Adipocyte (in vitro differentiated cells): ENCODE measurements at regions not wholly inside any gene's neighbourhood (a gene's known extent, or its start where the extent isn't known, plus 50 kb on each side); places are given as distances from the start of the nearest gene placed in this dataset.
"Not testable (repeated sequence)": the region's sequence is repeated elsewhere in the genome, so short reads cannot be mapped to it uniquely, and the experiment has no call there.

Experiments used
- DNase-seq: peaks from one replicate; pipeline ENCODE4 v3.0.0-alpha.2; 2015; ENCODE audit warnings: low read depth
- H3K27me3 ChIP-seq: replicated peaks from 2 replicates; pipeline ENCODE4 v1.7.0; 2013; ENCODE audit warnings: mild to moderate bottlenecking, low read length, moderate library complexity; ENCODE audit not compliant: control insufficient read depth, insufficient read depth
- H3K36me3 ChIP-seq: 2 replicates; pipeline ENCODE4 v1.7.0; 2013; ENCODE audit warnings: low read length, mild to moderate bottlenecking, moderate library complexity; ENCODE audit not compliant: control insufficient read depth, insufficient read depth, severe bottlenecking
- H3K4me1 ChIP-seq: 2 replicates; pipeline ENCODE4 v1.7.0; 2013; ENCODE audit warnings: mild to moderate bottlenecking, low read length, moderate library complexity; ENCODE audit not compliant: control insufficient read depth, insufficient read depth
- H3K4me3 ChIP-seq: 2 replicates; pipeline ENCODE4 v1.7.0; 2013; ENCODE audit warnings: mild to moderate bottlenecking, low read length, moderate library complexity
- H3K9ac ChIP-seq: 2 replicates; pipeline ENCODE4 v1.7.0; 2013; ENCODE audit warnings: mild to moderate bottlenecking, low read length, moderate library complexity
- H3K9me3 ChIP-seq: 2 replicates; pipeline ENCODE4 v1.7.0; 2013; ENCODE audit warnings: mild to moderate bottlenecking, low read length, moderate library complexity; ENCODE audit not compliant: control insufficient read depth

DNA sequence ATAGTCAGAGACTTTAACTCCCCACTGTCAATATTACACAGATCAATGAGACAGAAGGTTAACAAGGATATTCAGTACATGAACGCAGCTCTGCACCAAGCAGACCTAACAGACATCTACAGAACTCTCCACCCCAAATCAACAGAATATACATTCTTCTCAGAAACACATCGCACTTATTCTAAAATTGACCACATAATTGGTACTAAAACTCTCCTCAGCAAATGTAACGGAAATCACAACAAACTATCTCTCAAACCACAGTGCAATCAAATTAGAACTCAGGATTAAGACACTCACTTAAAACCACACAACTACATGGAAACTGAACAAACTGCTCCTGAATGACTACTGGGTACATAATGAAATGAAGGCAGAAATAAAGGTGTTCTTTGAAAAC lies 341.3 kb upstream of the PTGER4 start:
- DNase-seq, H3K4me1 ChIP-seq, H3K27me3 ChIP-seq, H3K4me3 ChIP-seq, H3K9me3 ChIP-seq, H3K36me3 ChIP-seq, H3K9ac ChIP-seq: not testable (repeated sequence)

- no peaks in the 10 kb centered on the region for H3K9me3 ChIP-seq
- no peak overlapping the region for H3K4me3 ChIP-seq
- no peaks in the 10 kb centered on the region for H3K4me1 ChIP-seq
- no peaks in the 10 kb centered on the region for H3K36me3 ChIP-seq
- no peaks in the 10 kb centered on the region for H3K27me3 ChIP-seq
- no peak for DNase-seq
- no peak overlapping the region for H3K9ac ChIP-seq
Observed at GRCh38 chr5:40334242-40334635, 345.5 kb upstream of the PTGER4 start.

DNA sequence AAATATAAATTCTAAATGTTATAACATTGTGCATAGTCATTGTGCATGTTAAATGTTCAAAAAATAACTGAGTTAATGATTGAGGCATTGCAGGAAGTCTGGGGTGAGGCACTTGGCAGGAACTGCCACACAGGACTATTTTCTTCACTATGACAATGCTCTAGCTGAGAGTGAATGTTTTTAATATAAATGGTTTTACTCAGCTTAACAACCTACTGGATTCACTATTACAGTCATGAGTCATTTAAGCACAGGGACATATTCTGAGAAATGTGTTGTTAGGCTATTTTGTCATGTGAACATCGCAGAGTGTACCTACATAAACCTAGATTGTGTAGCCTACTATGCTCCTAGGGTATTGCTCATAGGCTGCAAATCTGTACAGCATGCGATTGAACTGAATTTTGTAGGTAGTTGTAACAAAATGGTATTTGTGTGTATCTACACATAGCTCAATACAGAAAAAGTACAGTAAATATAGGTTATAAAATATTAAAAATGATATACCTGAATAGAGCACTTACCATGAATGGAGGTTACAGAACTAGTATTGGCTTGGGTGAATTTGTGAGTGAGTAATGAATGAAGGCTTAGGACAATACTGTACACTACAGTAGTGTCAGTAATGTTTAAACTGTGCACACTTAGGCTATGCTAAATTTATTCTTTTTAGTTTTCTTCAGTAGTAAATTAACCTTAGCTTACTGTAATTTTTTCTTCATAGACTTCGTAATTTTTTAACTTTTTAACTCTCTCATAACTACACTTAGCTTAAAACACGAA lies 346.1 kb upstream of the PTGER4 start:
- peak; percentile 55 for DNase-seq
- Histone ChIP-seq H3K9ac (no peak overlapping the region), H3K4me1 (no peaks in the 10 kb centered on the region), H3K36me3 (no peaks in the 10 kb centered on the region), H3K9me3 (no peaks in the 10 kb centered on the region), H3K27me3 (no peaks in the 10 kb centered on the region), H3K4me3 (no peak overlapping the region)

- peak; percentile 35 for DNase-seq
- Histone ChIP-seq H3K4me3 (no peak overlapping the region), H3K9ac (no peak overlapping the region), H3K27me3 (no peaks in the 10 kb centered on the region), H3K36me3 (no peaks in the 10 kb centered on the region), H3K4me1 (no peaks in the 10 kb centered on the region), H3K9me3 (no peaks in the 10 kb centered on the region)
Observed at GRCh38 chr5:40332970-40333369, 346.7 kb upstream of the PTGER4 start.

- DNase-seq = no peak
- Histone ChIP-seq H3K9me3 (no peaks in the 10 kb centered on the region), H3K4me3 (no peak overlapping the region), H3K36me3 (no peaks in the 10 kb centered on the region), H3K4me1 (no peaks in the 10 kb centered on the region), H3K9ac (no peak overlapping the region), H3K27me3 (no peaks in the 10 kb centered on the region)
Observed at GRCh38 chr5:40331616-40332015, 348.1 kb upstream of the PTGER4 start.

GRCh38 chr5:40321514-40321913 lies 358.2 kb upstream of the PTGER4 start:
- Histone ChIP-seq H3K9me3 (no peaks in the 10 kb centered on the region), H3K36me3 (no peaks in the 10 kb centered on the region), H3K4me3 (no peak overlapping the region), H3K27me3 (no peaks in the 10 kb centered on the region), H3K4me1 (no peaks in the 10 kb centered on the region), H3K9ac (no peak overlapping the region)
- no peak for DNase-seq

- DNase-seq = no peak
- H3K4me1 ChIP-seq = no peaks in the 10 kb centered on the region
- no peaks in the 10 kb centered on the region for H3K36me3 ChIP-seq
- no peaks in the 10 kb centered on the region for H3K9me3 ChIP-seq
- no peaks in the 10 kb centered on the region for H3K27me3 ChIP-seq
- H3K9ac ChIP-seq = no peak overlapping the region
- no peak overlapping the region for H3K4me3 ChIP-seq
Observed at GRCh38 chr5:40318395-40318794, 361.3 kb upstream of the PTGER4 start.

DNA sequence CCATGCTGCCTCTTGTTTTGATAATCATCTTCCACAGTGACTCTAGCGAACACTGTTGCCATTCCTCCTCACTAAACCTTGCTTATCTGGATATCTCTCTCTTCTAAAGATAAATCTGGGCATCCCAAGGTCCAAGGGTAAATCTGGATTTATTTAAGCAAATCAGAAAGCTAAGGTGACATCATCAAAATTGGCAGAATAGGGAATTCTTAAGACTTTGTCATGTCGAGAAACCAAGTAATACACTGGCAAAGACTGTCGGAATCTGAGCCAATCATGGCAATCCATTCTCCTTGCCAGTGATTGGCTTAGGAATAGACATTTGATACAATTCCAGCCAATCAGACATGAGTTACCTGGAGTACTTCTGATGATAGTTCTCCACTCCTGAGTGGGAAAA lies 362.7 kb upstream of the PTGER4 start:
- Histone ChIP-seq H3K36me3 (no peaks in the 10 kb centered on the region), H3K4me1 (no peaks in the 10 kb centered on the region), H3K9me3 (no peaks in the 10 kb centered on the region), H3K4me3 (no peak overlapping the region), H3K9ac (no peak overlapping the region), H3K27me3 (no peaks in the 10 kb centered on the region)
- DNase-seq = no peak

DNA sequence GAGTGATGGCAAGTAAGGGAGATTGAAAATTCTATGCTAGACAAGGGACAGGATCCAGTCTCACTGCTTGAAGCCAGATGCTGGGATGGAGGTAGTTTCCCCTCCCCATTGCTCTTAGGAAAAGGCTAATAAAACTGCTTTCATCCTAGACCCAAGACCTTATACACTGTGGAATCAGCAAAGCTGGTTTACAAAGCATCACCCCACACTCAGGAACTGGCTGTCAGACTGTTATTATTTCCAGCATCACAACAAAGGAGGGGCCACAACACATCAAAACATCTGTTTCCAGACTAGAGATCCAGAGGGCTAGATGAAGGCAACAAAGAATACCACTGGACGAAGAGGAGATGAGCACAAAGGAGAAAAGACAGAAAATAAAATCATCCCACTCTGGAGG lies 364.6 kb upstream of the PTGER4 start:
- no peaks in the 10 kb centered on the region for H3K4me1 ChIP-seq

GRCh38 chr5:40314275-40314674 lies 365.4 kb upstream of the PTGER4 start:
- DNase-seq = no peak
- no peak overlapping the region for H3K4me3 ChIP-seq
- no peaks in the 10 kb centered on the region for H3K27me3 ChIP-seq

More for the DNA sequence above, 364.6 kb upstream of the PTGER4 start:
- DNase-seq = no peak
- Histone ChIP-seq H3K9me3 (no peaks in the 10 kb centered on the region), H3K36me3 (no peaks in the 10 kb centered on the region), H3K9ac (no peak overlapping the region), H3K27me3 (no peaks in the 10 kb centered on the region), H3K4me3 (no peak overlapping the region)

GRCh38 chr5:40312205-40312604 lies 367.5 kb upstream of the PTGER4 start:
- H3K9ac ChIP-seq = no peak overlapping the region
- H3K36me3 ChIP-seq = no peaks in the 10 kb centered on the region
- no peaks in the 10 kb centered on the region for H3K4me1 ChIP-seq
- no peak overlapping the region for H3K4me3 ChIP-seq
- DNase-seq = no peak
- no peaks in the 10 kb centered on the region for H3K9me3 ChIP-seq
- no peaks in the 10 kb centered on the region for H3K27me3 ChIP-seq

More at GRCh38 chr5:40314275-40314674, 365.4 kb upstream of the PTGER4 start:
- Histone ChIP-seq H3K36me3 (no peaks in the 10 kb centered on the region), H3K4me1 (no peaks in the 10 kb centered on the region), H3K9me3 (no peaks in the 10 kb centered on the region), H3K9ac (no peak overlapping the region)

- Histone ChIP-seq H3K27me3 (no peaks in the 10 kb centered on the region), H3K9me3 (no peaks in the 10 kb centered on the region), H3K4me1 (no peaks in the 10 kb centered on the region), H3K36me3 (no peaks in the 10 kb centered on the region), H3K4me3 (no peak overlapping the region), H3K9ac (no peak overlapping the region)
- no peak for DNase-seq
Observed at GRCh38 chr5:40309851-40310250, 369.9 kb upstream of the PTGER4 start.
